Hematopoietic multipotent progenitor cell treated with erythropoietin and hydrocortisone succinate and interleukin-3 and kit ligand, for 6 days (in vitro differentiated cells): ENCODE measurements at regions not wholly inside any gene's neighbourhood (a gene's known extent, or its start where the extent isn't known, plus 50 kb on each side); places are given as distances from the start of the nearest gene placed in this dataset.

ENCODE experiments used
- DNase-seq: peaks from one replicate; pipeline ENCODE4 v3.0.0-alpha.2; 2015

- no peak for DNase-seq
Measured at GRCh38 chr16:27720731-27721530, 171.0 kb downstream of the KATNIP start.

- peak; percentile 27 for DNase-seq
Measured at GRCh38 chr16:27721531-27722181, 171.7 kb downstream of the KATNIP start.

GRCh38 chr16:27722207-27722606 is 172.3 kb downstream of the KATNIP start:
- peak; percentile 36 for DNase-seq

- DNase-seq, result no peak
Measured at GRCh38 chr16:27722892-27723450, 173.0 kb downstream of the KATNIP start.

- DNase-seq, result no peak
Measured at GRCh38 chr16:27723711-27724481, 174.0 kb downstream of the KATNIP start.

GRCh38 chr16:27724482-27725235 is 174.7 kb downstream of the KATNIP start:
- no peak for DNase-seq

GRCh38 chr16:27725236-27726000 is 175.5 kb downstream of the KATNIP start:
- peak; percentile 14 for DNase-seq

- DNase-seq, result no peak
Measured at GRCh38 chr16:27726621-27727261, 176.8 kb downstream of the KATNIP start.

GRCh38 chr16:27727941-27728340 is 178.0 kb downstream of the KATNIP start:
- DNase-seq, result no peak

GRCh38 chr16:27728691-27729090 is 178.7 kb downstream of the KATNIP start:
- DNase-seq, result no peak

- peak; percentile 76 for DNase-seq
Measured at GRCh38 chr16:27729516-27730304, 179.8 kb downstream of the KATNIP start.

GRCh38 chr16:27730661-27731210 is 180.8 kb downstream of the KATNIP start:
- no peak for DNase-seq

GRCh38 chr16:27735031-27735430 is 185.1 kb downstream of the KATNIP start:
- DNase-seq, result no peak

- DNase-seq, result no peak
Measured at GRCh38 chr16:27736431-27736830, 186.5 kb downstream of the KATNIP start.

- DNase-seq, result no peak
Measured at GRCh38 chr16:27737513-27737912, 187.6 kb downstream of the KATNIP start.
